ENCODE measurements at regions not wholly inside any gene's neighbourhood (a gene's known extent, or its start where the extent isn't known, plus 50 kb on each side); places are given as distances from the start of the nearest gene placed in this dataset.

DNA sequence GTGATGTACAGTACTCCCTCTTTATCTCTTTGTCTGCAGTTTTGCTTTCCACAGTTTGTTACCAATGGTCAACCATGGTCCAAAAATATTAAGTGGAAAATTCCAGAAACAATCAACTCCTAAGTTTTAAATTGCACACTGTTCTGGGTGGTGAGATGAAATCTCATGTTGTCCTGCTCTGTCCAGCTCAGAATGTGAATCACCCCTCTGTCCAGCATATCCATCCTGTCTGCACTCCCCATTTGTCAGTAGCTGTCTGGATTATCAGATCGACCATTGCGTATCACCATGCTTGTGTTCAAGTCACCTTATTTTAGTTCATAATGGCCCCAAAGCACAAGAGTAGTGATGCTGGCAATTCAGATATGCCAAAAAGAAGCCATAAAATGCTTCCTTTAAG is 118.2 kb upstream of the PDE4B start:
- no peak for DNase-seq

DNA sequence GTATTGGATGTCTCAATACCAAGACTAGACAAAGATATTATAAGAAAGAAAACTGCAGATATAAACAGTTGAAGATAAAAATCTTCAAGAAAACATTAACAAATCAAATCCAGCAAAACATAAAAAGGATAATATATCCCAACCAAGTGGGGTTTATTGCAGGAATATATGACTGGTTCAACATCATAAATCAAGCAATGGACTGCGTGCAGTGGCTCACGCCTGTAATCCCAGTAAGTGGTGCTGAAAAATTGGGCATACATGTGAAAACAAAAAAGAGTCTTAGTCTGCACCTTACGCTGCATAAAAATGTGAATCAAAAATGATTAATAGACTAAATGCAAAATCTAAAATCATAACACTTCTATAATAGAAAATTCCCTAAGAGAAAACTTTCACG is 112.9 kb upstream of the PDE4B start:
- DNase-seq = no peak

DNA sequence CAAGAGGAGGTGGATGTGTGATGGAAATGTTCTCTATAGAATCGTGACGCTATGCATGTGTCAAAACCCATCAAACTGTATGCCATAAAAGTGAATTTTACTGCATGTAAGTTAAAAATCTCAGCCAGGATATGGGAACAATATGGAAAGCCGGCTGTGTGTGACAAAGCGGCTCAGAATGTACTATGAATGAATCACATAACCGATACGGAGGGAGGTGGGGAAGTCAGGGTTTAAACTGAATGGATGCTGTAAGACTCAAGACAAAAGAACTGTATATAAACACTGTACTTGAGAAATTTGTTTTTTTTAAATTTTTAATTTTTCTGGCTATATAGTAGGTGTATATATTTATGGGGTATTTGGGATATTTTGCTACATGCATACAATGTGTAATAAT is 111.6 kb upstream of the PDE4B start:
- DNase-seq = no peak

DNA sequence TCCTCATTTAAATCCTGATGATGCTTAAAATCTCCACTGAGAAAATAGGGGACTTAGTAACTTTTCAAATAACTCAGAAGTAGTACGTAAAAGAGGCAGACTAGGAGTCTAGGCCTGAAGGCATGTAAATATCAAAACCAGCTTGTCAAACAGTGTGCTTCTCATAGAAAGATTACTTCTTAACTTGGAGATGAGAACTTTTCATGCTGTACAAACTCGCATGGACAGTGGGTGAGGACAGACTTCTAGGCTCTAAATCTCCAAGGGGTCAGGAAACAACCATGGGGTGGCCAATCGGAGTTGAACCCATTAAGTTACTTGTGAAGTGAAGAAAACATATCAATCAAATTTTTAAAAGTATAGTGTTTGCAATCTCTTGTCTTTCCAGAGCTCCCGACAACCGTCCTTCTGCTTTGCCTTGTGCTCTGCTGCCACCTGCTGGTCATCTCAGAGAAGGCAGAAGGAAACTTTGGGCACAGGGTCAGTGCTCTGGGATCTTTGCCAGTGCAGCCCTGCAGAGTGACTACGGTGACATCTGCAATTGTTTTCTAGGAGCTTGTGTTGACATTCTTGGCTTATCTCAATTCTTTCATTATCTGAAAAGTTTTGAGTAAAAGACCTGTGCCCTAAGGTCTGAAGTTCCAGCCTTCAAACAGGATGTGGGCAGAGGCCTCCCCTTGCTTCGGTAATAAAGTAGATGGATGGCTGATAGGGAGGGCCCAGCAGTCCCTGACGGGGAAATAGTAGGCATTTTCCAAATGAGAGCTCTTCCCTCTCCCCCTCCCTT is 105.1 kb upstream of the PDE4B start:
- DNase-seq = peak in 53 of 56 donors; percentile 3 to 94 (median 78)

DNA sequence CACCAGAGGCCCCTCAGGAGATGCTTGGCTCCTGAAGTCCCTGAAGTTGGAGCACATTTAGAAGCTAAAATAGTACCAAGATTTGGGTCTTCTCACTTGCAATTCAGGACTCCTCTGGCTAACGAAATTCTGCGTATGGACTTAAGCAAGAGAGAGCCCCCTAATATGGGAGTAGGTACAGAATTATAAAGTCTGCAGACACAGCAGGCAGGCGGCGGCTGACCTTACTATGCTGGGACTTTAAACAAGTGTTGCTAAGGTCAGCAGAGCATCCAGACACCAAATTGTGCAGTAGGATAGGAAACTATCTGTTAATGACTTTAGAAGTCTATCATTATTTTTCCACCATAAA is 104.5 kb upstream of the PDE4B start:
- peak in 2 of 56 donors; percentile 0 to 33 for DNase-seq

DNA sequence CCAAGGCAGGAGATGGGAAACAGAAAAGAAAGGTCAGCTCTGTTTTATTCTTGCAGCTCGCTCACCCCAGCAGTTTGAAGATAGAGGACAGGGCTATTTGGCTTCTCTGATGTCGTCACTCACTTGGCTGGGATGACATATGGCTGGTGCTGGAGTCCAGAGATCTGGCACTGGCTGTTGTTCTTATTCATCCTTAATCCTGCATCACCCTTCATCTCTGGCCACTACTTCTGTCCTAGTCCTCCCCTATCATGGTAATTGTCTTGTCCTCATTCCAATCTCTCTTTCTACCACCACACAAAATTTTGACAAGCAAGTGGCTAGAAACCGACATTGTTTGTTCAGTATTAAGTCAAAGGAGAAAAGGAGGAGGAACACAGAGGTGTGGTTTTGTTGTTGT is 103.8 kb upstream of the PDE4B start:
- peak in 3 of 56 donors; percentile 2 to 36 (median 2) for DNase-seq

DNA sequence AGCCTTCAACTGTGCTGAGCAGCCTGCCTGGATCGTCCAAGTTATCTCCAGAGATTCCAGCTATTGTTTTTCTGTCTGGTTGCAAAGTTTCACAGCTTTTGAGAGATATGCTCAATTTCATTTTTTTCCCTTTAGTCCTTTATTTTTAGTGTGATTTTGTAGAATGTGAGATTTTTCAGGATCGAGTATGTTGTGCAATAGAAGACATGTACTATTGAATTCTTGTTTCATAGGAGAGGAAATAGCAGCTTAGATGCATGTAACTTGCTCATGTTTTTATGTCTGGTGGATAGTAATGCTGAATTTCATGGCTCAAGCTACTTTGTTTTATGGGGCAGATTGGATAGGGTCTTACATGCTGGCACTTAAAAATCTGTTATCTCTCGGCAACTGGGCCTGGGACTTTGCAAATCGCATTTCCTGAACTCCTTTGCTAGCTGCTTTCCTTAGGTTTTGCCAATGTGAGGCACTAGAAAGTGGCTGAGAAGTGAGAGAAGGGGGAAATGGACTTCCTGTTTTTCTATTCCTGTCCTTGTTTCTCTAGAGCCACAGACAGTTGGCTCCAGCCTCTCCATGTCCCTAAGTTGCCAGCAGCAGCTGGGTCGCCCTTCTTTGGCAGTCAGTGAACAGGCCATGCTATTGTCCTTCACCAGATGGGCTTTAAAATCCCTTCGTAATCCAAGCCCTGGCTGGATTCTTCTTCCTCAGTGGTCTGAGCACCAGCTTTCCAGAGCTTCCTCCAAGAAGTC is 101.4 kb upstream of the PDE4B start:
- peak in 47 of 56 donors; percentile 1 to 79 (median 39) for DNase-seq

DNA sequence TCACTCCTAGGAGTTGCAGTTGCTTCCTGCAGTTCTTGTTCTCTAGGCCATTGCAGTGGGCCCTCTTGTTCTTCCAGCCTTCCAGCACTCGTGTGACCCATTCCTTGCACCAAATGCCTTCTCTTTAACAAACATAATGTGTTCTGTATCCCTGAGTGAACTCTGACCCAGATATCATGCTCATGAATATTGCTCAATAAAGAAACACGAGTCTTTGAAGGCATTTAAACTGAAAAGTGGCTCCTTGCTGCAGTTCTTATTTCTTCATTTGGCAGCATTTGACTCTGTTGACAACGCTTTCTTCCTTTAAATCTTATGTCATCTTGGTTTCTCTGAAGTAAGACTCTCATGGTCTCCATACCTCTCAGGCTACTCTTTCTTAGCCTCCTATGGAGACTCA is 100.7 kb upstream of the PDE4B start:
- no peak for DNase-seq

DNA sequence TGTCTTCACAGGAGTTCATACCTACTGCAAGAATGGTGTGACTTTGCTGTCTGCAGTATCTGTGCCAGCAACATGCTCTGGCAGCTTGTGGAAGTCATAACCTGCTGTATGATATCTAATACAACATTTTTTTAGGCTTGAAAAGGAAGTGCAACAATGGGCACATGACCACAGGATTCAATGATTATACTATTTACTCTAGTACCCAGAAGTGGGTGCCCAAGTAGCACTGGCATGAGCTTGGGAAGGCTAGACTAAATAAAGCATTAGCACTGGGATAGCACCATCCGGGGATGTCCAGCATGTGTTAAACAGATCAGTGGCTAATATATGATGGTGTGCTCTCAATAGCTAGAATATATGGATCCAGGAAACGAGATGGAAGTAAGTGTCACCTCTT is 98.6 kb upstream of the PDE4B start:
- no peak for DNase-seq

DNA sequence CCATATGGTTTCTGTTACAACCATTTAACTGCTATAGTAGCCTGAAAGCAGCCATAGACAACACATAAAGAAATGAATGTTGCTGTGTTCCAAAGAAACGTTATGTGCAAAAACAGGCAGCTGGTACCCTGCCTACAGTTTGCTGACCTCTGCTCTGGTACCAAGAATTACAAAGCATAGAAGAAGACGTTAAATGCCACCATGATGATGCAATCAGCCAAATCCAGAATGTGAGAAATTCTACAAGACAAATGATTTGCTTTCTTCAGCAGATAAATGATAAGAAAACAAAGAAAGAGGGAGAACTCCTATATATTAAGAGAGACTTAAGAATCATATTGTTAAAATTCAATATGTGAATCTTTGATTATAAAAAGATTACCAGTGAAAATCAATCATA is 97.8 kb upstream of the PDE4B start:
- DNase-seq = no peak

DNA sequence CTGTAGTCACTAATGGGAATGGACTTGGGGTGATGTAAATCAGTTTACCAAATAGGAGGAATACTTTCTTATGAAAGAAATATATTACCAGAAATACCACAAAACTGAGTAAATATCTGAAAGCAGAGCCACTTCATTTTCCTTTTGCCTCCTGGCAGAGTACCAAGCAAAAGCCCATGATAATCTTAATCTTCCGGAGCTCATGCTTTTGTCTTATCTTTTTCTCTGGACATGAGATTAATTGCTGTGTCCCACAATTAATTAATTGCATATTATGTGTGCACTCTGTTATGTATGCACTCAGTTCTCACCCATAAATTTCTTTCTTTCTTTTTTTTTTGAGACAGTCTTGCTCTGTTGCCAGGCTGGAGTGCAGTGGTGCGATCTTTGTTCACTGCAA is 94.1 kb upstream of the PDE4B start:
- no peak for DNase-seq

DNA sequence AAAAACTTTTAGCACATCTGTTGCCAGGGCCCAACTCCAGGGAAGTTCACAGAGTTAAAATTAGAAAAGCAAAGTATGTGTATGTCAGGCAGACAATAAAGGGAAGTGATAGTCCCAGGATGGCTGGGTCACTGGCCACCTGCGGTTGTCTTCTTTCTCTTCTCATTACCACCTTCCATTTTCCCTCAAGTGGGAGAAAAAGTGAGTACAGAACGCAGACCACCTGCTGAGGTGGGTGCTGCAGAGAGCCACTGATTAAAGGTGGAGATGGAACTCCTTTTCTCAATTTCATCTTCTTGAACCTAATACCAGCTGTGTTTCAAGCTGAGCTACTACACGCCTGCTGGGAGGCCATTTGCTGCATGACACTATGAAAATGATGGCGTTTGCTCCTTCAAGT is 88.8 kb upstream of the PDE4B start:
- no peak for DNase-seq

DNA sequence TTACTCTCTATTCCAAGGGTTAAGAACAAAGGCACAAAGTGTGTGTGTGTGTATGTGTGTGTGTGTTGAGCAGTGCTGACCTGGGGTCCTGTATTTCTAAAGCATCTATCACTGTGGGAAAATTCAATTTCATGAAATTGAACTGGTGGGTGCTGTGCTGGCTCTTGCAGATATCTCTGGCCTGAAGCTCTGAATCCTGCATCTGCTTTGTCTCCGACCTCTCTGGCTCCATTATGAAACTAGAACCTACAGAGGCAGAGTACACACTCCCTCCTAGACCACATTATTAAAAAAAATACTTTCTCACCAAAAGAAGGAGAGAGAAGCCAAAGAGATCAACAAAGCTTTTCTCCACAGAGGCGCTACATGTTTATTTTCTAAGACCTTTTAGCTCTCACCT is 88.4 kb upstream of the PDE4B start:
- DNase-seq = no peak

DNA sequence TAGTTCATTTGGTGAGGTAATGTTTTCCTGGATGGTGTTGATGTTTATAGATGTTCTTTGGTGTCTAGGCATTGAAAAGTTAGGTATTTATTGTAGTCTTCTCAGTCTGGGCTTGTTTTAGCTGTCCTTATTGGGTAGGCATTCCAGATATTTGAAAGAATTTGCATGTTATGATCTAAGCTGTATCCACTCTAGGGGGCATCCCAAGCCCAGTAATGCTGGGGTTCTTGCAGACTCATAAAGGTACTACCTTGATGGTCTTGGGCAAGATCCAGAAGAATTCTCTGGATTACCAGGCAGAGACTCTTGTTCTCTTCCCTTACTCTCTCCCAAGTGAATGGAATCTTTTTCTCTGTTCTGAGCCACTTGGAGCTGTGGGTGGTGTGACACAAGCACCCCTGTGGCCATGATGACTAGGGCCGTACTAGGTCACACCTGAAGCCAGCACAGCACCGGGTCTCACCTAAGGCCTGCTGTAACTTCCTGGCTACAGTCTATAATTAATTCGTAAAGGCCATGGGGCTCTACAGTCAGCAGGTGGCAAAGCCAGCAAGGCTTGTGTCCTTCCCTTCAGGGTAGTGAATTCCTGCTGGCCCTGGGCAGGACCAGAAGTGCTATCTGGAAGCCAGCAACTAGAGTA is 74.8 kb upstream of the PDE4B start:
- peak in 1 of 56 donors; percentile 2 for DNase-seq

DNA sequence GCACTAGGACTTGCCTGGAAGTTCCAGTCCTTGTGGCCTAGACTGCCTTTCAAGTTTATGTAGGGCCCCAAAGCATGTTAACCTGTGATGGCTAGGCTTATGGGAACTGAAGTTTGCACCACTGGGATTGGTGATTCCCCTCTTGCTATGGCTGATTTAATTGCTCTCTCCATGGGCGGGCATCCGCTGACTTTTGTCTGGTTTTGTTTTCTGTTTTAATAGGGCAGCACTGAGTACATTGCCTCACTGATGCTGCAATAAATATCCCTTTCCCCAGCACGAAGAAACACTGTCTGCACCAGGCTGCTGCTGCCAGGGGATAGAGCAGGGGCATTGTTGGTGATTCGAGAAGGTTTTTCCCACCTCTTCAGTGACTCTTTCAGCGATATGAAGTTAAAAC is 73.3 kb upstream of the PDE4B start:
- DNase-seq = no peak

DNA sequence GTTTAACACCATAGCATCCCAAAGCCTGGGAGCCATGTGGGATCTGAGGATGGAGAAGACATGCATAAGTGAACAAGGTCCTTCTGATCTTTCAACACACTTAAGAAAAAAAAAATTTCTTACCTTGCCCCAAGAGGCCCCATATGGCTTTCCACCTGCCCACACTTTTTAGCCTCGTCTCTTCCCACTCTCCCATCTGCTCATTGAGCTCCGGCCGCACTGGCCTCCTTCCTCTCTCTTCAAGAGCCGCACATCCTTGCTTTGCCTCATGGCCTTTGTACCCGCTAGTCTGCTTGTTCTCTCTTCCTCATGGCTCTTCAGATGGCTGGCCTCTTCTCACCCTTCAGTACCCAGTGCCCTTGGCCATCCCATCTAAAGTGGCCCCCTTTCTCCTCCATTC is 70.2 kb upstream of the PDE4B start:
- DNase-seq = no peak

DNA sequence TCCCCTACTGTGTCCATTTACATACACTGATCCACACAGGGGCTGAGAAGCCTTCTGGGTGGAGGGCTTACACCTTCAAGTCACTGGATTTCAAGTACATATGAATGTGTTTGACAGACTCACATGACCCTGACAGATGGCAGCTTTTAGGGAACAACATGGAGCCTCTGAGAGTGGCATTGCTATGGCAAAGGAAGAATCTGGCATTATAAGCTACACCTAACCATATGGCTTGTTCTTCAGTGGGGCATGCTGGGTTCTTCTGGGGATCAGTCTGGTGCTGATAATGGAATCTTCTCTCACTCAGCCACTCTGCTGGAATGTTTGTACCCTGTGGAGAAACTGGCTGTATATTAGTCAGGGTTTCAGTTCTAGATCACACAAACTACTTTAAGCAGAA is 68.5 kb upstream of the PDE4B start:
- no peak for DNase-seq

DNA sequence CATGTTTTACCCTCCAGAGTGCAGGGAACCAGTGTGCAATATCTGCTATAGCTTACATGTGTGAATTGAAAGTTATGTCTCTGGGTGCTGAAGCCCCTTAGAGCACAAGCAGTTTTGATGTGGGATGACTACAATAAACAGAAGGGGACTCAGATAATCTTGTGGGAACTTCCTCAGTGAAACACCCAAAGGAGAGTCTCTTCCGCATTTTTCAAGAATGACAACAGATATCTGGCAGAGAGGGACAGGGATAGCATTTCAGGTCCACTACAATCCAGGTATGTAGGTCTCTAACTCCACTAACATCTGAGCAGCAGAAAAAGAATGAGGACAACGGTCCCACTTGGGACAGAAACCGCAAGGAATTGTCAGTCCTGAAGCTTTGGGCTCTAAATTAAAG is 67.6 kb upstream of the PDE4B start:
- no peak for DNase-seq

DNA sequence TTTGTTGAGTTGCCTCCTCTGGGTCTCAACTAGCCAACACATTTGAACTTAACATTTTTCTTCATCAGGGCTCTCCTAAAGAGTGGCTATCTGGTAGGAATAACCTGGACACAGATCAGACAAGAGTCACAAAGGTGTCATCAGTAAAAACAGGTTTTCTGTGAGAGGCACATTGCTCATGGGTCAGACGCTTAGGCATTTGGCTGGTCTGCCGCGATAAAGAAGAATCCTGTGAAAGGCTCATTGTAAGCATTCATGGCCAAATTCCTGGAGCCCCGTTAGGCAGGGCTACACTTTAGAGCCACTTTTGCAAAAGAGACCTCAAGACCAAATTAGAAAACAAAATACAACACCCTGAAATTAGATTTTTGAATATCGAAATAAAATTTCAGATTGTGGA is 64.2 kb upstream of the PDE4B start:
- no peak for DNase-seq

DNA sequence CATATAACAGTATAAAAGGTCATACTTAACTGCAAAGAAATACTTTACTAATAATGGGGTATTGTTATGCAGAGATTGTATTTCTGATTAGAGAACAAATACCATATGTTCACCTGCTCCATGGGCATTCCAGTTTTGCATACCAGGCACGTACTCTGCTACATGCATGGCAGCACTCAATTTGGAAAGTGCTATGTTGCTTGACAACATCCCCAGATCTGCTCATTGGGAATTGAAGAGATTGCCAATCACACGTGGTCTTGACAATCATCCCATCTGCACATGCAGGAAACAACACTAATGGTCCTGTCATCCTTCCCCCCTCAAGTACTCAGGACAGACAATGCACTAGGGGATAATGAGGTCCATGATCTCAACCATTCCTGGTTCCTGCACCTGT is 63.4 kb upstream of the PDE4B start:
- DNase-seq = no peak

DNA sequence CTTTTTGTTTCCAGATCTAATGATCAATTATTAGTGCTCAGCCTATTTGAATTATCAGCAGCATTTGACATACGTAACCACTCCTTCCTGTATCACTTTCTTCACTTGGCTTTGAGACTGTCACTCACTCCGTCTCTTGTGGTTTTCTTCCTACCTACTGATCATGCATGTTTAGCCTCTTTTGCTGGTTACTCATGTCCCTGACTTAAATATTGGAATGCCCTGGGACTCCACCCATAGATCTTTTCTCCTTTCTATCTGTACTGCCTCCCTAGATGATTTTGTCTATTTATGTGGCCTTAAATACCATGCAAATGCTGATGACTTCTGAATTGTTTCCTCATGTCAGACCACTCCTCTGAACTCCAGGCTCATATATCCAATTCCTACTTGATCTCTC is 57.7 kb upstream of the PDE4B start:
- DNase-seq = no peak

DNA sequence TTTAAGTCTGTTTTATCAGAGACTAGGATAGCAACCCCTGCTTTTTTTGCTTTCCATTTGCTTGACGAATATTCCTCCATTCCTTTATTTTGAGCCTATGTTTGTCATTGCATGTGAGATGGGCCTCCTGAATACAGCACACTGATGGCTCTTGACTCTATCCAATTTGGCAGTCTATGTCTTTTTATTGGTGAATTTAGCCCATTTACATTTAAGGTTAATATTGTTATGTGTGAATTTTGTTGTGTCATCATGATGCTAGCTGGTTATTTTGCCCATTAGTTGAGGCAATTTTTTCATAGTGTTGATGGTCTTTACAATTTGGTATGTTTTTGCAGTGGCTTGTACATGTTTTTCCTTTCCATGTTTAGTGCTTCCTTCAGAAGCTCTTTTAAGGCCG is 50.7 kb upstream of the PDE4B start:
- DNase-seq = no peak

Measured in nucleus accumbens (tissue), 56 donors.